Inferior parietal cortex (tissue), 1 donor: ENCODE measurements at regions not wholly inside any gene's neighbourhood (a gene's known extent, or its start where the extent isn't known, plus 50 kb on each side); places are given as distances from the start of the nearest gene placed in this dataset.
"Not testable (repeated sequence)": the region's sequence is repeated elsewhere in the genome, so short reads cannot be mapped to it uniquely, and the experiment has no call there.

Experiments used
- DNase-seq: peaks from one replicate; pipeline ENCODE4 v3.0.0-alpha.2; 2016; ENCODE audit errors: extremely low spot score

GRCh38 chr13:103497404-103497803 lies 431.2 kb upstream of the SLC10A2 start:
- DNase-seq: no peak

- DNase-seq: no peak
These were observed 421.6 kb upstream of the SLC10A2 start for GRCh38 chr13:103487841-103488240.

DNA sequence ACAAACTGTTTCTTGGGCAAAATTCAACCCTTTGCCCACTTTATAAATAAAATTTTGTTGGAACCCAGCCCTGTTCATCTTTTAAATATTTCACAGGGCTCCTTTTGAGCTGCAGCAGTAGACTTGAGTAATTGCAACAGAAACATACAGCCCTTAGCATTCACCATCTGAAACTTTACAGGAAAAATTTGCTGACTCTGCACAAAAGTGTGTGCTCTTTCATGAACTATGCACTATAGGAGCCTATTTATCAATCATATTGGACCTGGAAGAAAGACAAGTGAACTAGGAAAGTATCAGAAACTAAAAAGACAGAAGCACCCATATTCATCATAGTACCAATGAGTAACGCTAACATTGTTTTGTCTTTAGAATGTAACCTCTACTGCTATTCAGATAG lies 406.9 kb upstream of the SLC10A2 start:
- no peak for DNase-seq

DNA sequence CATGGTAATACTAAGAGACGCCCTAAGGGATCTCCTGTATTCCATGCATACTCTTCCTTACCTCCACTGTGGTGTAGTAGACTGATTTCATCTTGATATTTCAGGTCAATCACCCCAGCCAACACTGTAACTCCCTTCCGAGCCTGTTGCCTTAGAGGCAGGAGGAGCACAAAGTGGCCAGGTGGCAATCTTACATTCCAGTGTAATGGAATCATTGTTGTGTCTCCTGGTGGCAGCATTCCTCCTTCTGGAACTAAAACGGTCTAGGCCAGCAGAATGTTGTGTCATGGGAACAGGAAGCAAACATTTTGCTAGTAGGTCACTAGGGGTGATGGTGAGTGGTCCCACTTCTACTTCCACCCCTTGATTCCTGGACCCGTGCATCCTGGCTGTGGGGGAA lies 405.7 kb upstream of the SLC10A2 start:
- no peak for DNase-seq

GRCh38 chr13:103469771-103470170 lies 403.6 kb upstream of the SLC10A2 start:
- DNase-seq: no peak

GRCh38 chr13:103466761-103467160 lies 400.5 kb upstream of the SLC10A2 start:
- no peak for DNase-seq

- DNase-seq: not testable (repeated sequence)
These were observed 394.0 kb upstream of the SLC10A2 start for GRCh38 chr13:103460246-103460645.

GRCh38 chr13:103457050-103457449 lies 390.8 kb upstream of the SLC10A2 start:
- DNase-seq: not testable (repeated sequence)

- DNase-seq: no peak
These were observed 385.4 kb upstream of the SLC10A2 start for GRCh38 chr13:103451656-103452055.

DNA sequence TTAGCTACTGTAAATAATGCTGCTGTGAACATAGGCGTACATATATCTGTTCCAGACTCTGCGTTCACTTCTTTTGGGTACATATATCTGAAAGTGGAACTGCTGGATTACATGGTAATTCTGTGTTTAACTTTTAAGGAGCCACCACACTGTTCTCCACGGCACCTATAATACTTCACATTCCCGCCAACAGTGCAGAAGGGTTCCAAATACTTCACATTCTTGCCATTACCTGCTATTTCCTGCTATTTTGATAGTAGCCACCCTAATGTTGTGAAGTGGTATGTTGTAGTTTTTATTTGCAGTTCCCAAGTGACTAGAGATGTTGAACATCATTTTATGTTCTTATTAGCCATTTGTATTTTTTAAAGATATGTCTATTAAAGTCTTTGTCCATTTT lies 377.4 kb upstream of the SLC10A2 start:
- no peak for DNase-seq

DNA sequence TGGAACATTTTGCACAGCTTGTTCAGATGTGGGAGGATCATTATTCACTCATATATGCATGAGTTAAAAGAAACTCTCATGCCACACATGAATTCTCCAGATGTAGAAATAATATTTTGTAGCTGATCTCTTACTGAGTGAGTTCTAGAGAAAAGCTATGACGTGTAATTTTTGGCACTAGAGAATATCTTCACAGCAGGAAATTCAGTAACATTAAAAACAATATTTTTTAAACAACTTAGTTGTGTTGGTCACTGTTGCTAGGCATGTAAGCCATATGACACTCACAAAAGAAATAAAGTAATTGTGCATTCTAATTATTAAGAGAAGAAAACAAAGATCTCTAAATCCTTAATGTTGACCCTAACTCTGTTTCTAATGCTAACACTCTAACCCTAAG lies 371.4 kb upstream of the SLC10A2 start:
- no peak for DNase-seq

GRCh38 chr13:103436057-103436654 lies 369.9 kb upstream of the SLC10A2 start:
- no peak for DNase-seq

- no peak for DNase-seq
These were observed 365.6 kb upstream of the SLC10A2 start for GRCh38 chr13:103431856-103432255.

DNA sequence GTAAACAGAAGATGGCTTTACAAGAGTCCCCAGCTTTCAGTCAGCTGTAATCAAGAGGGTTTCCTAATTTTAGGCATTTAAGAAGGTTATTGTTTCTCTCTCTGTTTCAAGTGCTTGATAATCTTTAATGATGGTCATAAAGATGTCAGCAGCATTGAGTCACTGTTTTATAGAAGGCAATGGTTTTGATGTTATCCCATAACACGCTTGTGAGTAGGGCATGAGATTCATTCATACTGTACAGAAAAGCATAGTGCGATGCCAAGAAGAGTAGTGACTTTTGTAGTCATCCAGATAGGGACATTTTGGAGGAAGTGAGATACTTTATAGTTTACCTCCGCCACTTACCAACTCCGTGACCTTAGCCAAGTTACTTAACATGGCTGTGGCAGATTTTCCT lies 364.2 kb upstream of the SLC10A2 start:
- DNase-seq: no peak

- DNase-seq: no peak
These were observed 343.8 kb upstream of the SLC10A2 start for GRCh38 chr13:103410002-103410401.

DNA sequence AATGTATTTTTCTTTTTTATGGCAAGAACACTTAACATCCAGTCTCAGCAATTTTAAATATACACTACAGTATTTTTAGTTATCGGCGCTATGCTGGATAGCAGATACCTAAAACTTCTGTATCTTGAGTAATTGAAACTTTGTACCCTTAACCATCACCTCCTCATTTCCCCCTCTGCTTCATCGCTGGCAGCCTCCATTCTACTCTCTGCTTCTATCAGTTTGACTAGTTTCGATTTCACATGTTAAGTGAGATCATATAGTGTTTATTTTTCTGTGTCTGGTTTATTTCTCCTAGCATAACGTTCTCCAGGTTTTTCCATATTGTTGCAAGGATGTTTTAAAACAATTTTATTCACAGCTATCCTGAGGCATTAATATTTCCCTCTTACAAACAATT lies 340.8 kb upstream of the SLC10A2 start:
- no peak for DNase-seq

- no peak for DNase-seq
These were observed 339.1 kb upstream of the SLC10A2 start for GRCh38 chr13:103405297-103405696.

GRCh38 chr13:103403814-103404213 lies 337.6 kb upstream of the SLC10A2 start:
- DNase-seq: no peak

DNA sequence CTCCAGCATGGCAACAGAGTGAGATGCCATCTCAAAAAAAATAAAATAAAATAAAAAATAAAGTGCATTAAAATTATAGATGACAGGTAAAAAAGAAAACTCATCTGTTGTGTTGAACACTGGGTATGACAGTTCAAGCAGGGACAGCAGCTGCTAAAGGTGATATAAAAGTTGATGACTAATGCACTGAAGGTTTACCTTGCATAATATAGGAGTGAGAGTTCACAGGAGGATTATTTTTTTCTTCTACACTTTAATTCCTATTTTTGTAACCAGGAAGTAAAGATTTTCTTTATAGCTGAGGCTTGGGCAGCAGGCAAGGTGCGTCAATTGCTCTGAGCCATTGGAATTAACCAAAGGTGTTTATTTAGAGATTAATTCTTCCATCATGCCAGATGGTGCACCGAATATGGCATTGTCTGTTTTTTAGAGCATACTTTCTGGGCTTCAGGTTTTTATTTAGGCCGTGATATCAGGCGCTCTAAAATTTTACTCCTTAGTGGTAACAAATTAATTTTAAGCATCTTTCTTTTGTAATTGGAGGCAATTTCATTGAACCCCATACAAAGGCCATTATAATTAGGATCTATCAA lies 337.0 kb upstream of the SLC10A2 start:
- no peak for DNase-seq

GRCh38 chr13:103395139-103395538 lies 328.9 kb upstream of the SLC10A2 start:
- no peak for DNase-seq

DNA sequence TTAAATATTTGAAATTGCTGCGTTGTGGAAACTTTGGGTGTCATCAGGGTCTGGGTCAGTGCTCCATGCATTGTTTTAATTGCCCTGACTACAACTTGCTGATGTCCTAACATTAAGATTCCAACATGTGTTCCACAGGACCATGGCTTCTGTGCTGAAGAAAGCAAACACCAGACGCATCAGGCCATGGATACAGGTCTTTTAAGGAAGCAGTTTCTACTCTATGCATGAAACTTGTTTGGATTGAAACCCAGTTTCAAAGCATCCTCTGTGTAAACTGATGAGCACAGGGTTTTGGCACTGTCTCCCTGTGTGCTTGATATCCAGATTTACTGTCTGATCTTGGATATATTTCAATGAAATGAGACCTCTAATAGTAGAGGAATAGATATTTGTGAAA lies 328.4 kb upstream of the SLC10A2 start:
- DNase-seq: no peak

- no peak for DNase-seq
These were observed 325.7 kb upstream of the SLC10A2 start for GRCh38 chr13:103391936-103392335.

DNA sequence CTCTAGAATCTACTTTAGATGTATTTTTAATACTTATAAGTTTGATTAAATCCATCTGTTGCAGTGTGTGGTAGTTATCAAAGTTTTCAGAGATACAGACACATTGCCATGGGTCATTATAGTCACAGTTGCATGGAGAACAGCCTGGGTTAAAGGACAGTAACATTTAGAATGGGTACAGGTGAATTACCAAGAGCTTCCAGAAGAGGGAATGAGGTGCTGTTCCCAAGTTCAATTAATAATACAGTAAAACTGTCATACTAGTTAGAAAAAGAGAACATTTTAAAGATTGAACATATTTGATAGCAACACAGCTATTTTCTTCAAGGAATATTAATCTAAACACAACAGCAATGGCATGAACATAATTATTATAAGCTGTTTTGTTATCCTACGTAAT lies 322.6 kb upstream of the SLC10A2 start:
- DNase-seq: no peak

DNA sequence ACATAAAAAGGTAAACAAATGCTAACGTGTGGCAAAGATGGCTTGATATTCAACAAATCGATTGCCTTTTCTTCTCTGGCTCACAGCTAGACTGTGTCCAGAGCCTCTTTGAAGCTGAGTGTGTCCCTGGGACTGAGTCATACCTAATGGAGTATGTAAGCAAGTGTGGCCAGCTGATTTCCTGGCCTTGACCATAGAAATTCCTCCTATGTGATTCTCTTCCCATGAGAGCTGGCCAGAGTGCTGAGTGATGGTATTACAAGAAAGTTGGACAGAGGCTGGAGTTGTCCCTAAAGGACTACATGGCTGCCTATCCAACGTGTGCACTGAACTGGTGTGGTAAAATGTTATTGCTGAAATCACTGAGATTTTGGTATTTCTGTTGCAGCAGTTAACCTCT lies 320.1 kb upstream of the SLC10A2 start:
- no peak for DNase-seq
